K562 (cell line): ENCODE measurements at regions not wholly inside any gene's neighbourhood (a gene's known extent, or its start where the extent isn't known, plus 50 kb on each side); places are given as distances from the start of the nearest gene placed in this dataset.

Source experiments
- EHMT2 ChIP-seq: fragments of 450-650 bp; IDR thresholded peaks from 2 replicates; pipeline ENCODE4 v1.6.1; 2018; ENCODE audit warnings: antibody characterized with exemption
- KLF16 ChIP-seq: IDR thresholded peaks from 2 replicates; pipeline ENCODE4 v1.6.1; 2016; ENCODE audit warnings: antibody characterized with exemption
- LCOR ChIP-seq: sonication (generic); formaldehyde crosslinking; IDR thresholded peaks from 2 replicates; pipeline ENCODE4 v1.8.0; 2022; ENCODE audit warnings: mild to moderate bottlenecking, missing genetic modification reagents
- MED1 ChIP-seq: sonication (generic); formaldehyde crosslinking; IDR thresholded peaks from 2 replicates; pipeline ENCODE4 v1.8.1; 2023; ENCODE audit warnings: missing genetic modification reagents, borderline replicate concordance
- MYNN ChIP-seq, 2 experiments: sonication (generic); formaldehyde crosslinking in 1 of 2; IDR thresholded peaks; 2 replicates each; pipeline versions ENCODE4 v1.5.0 to v1.6.1; 2016 to 2020; ENCODE audit warnings: antibody characterized with exemption in 1 of 2, missing genetic modification reagents in 1 of 2
- SMARCB1 ChIP-seq: IDR thresholded peaks from 2 replicates; pipeline ENCODE4 v1.6.1; 2011; ENCODE audit warnings: improper control_type of control experiment, low read depth; ENCODE audit not compliant: insufficient read length
- ZNF175 ChIP-seq: fragments of 200-800 bp; sonication (Bioruptor generic); IDR thresholded peaks from 2 replicates; pipeline ENCODE4 v1.6.1; 2016; ENCODE audit warnings: low read depth, mild to moderate bottlenecking, missing genetic modification characterization, missing compliant biosample characterization
- TF ChIP-seq, protein P1 (sequence below), 3 experiments: fragments of 200-800 bp in 1 of 3; fragments of 250-450 bp in 1 of 3; fragments of 450-650 bp in 1 of 3; sonication (Bioruptor Pico) in 1 of 3; sonication (Bioruptor generic) in 1 of 3; formaldehyde crosslinking in 1 of 3; IDR thresholded peaks; 2 replicates each; pipeline versions ENCODE4 v1.6.1 to v1.8.0; 2016 to 2022; ENCODE audit warnings: mild to moderate bottlenecking in 2 of 3, missing genetic modification characterization in 2 of 3, missing compliant biosample characterization in 1 of 3, moderate library complexity in 1 of 3
- TF ChIP-seq, protein P2 (sequence below): fragments of 250-450 bp; sonication (Bioruptor Pico); IDR thresholded peaks from 2 replicates; pipeline ENCODE4 v1.8.0; 2021; ENCODE audit warnings: moderate library complexity, mild to moderate bottlenecking, inconsistent platforms

DNA sequence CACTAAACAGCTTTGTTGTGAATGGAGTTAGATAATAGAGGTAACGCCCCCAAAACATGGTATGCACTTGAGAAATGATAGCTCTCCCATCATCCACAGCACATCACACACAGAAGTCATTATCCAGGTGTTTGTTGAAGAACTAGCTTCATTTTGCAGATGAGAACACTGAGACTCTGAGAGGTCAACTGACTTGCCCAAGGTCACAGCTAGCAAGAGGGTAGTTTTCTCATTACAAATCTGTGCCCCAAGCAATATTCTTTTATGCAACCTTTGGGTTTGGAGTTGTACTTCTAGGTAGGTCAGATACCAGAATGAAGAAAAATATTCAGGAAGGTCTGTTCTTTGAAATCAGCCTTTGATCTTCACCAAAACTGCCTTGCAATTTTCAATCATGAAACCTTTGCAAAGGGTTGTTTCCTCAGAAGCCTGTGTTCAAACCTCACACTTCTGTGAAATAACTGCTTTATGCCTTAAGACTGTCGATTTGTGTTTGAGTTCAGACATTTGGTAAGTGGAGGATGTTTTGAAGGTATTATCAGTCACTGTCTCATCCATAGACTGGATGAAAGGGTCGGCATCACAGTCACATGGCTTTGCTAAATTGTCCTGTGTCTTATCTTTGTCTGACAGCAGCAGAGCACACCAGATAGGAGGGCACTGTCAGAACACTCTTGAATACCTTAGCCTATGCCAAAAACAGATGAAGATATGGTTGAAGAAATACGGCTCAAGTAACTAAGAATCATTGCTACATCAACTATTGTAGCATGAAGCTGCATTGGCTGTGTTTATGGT is 233.2 kb upstream of the BTG1 start (continued):
- TF ChIP-seq, protein P1, sequence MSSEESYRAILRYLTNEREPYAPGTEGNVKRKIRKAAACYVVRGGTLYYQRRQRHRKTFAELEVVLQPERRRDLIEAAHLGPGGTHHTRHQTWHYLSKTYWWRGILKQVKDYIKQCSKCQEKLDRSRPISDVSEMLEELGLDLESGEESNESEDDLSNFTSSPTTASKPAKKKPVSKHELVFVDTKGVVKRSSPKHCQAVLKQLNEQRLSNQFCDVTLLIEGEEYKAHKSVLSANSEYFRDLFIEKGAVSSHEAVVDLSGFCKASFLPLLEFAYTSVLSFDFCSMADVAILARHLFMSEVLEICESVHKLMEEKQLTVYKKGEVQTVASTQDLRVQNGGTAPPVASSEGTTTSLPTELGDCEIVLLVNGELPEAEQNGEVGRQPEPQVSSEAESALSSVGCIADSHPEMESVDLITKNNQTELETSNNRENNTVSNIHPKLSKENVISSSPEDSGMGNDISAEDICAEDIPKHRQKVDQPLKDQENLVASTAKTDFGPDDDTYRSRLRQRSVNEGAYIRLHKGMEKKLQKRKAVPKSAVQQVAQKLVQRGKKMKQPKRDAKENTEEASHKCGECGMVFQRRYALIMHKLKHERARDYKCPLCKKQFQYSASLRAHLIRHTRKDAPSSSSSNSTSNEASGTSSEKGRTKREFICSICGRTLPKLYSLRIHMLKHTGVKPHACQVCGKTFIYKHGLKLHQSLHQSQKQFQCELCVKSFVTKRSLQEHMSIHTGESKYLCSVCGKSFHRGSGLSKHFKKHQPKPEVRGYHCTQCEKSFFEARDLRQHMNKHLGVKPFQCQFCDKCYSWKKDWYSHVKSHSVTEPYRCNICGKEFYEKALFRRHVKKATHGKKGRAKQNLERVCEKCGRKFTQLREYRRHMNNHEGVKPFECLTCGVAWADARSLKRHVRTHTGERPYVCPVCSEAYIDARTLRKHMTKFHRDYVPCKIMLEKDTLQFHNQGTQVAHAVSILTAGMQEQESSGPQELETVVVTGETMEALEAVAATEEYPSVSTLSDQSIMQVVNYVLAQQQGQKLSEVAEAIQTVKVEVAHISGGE (CRISPR knock-in tag; IDR thresholded peaks at IDR 0.05), result 0 out of 6 replicates have a peak, but pooled peaks of 1 of the 3 experiments have one; percentile 47
- TF ChIP-seq SMARCB1 (no peak), KLF16 (peak; percentile 82), EHMT2 (peak; percentile 75), MYNN (IDR thresholded peaks at IDR 0.05) (peak; percentile 50; the same call in 1 of the 2 replicates), MYNN (CRISPR knock-in tag; IDR thresholded peaks at IDR 0.05) (no peak), ZNF175 (peak; percentile 81), MED1 (CRISPR knock-in tag) (no peak), LCOR (CRISPR knock-in tag) (peak; percentile 87)
- TF ChIP-seq, protein P2, sequence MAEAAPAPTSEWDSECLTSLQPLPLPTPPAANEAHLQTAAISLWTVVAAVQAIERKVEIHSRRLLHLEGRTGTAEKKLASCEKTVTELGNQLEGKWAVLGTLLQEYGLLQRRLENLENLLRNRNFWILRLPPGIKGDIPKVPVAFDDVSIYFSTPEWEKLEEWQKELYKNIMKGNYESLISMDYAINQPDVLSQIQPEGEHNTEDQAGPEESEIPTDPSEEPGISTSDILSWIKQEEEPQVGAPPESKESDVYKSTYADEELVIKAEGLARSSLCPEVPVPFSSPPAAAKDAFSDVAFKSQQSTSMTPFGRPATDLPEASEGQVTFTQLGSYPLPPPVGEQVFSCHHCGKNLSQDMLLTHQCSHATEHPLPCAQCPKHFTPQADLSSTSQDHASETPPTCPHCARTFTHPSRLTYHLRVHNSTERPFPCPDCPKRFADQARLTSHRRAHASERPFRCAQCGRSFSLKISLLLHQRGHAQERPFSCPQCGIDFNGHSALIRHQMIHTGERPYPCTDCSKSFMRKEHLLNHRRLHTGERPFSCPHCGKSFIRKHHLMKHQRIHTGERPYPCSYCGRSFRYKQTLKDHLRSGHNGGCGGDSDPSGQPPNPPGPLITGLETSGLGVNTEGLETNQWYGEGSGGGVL (CRISPR knock-in tag), result no peak
